HG03095 (cell line): ENCODE measurements at regions not wholly inside any gene's neighbourhood (a gene's known extent, or its start where the extent isn't known, plus 50 kb on each side); places are given as distances from the start of the nearest gene placed in this dataset.

Experiments used
- ATAC-seq: cut with Tn5 transposase; IDR thresholded peaks from one replicate; pipeline ENCODE4 v1.9.1; 2021; ENCODE audit warnings: moderate library complexity; ENCODE audit not compliant: unreplicated experiment

DNA sequence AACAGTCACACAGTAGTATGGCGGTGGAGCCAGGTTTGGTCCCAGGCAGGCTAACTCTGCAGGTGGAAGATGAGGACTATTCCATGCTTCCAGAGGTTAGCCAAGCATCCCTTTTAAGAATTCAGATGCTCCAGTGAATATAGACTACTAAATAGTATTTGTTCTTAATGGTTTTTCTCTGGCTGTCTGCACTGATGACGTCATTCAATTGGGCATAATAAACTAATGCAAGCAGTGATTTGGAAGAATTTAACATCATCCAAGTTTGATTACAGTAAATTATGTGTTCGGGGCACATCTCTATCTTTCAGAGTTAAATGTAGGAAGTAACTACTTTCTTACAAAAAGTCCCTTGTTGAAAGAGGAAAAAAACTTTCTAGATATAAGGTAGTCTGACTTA, 78.8 kb upstream of the RND3 start:
- ATAC-seq, result no peak

DNA sequence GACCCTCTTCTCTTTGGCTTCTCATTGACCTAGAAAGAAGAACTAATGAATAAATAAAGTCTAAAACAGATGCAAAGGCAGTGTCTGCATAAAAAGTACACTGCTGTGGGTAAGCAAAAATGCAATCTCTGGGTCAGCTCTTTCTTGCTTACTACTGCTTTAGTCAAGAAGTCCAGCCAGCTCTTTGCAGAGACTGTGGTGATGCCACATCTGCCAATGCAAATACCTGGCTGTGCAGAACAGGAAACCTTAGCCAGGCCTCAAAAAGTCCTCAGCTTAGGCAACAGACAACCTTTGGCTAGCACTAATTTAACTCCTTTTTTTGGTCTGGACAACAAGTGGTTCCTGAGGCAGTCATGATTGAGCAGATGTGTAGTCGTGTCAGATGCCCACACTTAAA, 73.6 kb upstream of the RND3 start:
- ATAC-seq, result no peak

DNA sequence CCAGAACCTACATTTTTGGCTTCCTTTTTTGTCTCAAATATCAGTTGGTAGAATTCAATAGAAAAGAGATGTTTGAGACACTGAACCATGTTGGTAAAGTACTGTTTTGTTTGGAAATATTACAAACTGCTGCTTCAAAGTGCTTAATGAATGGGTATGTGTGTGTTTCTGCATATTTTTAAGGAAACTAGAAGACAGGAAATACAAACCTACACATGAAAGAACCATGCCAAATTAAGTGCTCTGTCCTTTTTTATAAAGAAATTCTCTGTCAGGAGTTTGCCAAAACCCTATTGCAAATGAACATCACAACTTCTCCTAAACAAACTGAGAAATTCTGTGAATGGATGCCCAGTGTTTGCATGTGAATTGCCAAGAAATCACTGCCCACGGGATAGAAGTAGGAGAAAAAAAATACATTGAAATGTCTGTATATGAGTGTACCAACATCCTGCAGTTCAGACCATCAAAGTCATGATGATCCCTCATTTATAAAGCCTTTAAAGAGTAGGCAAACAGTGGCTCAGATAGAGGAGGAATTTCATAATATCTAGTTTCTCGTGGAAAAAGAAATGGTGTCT, 69.6 kb upstream of the RND3 start:
- no peak for ATAC-seq

DNA sequence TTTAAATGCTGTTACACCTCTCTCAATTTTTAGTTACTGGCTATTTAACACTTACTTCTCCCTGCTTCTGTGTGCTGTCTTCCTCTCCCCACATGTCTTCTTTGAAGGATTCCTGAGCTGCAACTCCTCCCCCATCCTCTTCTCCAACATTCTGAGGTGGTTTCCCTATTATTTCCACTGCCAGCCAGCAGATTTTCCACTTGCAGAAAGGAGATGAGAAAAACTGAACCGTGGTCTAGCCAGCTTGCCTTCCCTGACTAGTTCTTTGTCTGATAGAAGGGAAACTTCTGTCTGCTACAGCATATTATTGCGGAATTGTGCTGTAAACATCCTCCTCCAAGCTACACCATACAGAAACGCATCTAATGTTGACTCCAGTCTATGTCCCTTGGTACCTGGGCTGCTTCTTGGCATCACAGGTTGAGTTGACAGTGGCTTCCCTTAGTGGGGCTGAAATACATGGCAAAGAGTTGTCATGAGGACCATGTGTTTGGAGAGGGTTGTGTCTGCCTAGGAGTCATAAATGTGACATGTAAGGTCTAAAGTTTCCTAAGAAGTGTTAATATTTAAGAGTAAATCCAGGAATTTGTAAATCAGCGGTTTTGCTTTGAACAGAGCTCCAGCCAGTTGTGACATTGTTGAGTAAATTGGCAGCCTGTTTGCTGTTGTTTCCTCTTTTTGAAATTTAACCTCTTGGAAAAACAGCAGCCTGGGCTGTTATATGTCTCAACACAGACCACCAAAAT, 68.3 kb upstream of the RND3 start:
- ATAC-seq, result no peak

DNA sequence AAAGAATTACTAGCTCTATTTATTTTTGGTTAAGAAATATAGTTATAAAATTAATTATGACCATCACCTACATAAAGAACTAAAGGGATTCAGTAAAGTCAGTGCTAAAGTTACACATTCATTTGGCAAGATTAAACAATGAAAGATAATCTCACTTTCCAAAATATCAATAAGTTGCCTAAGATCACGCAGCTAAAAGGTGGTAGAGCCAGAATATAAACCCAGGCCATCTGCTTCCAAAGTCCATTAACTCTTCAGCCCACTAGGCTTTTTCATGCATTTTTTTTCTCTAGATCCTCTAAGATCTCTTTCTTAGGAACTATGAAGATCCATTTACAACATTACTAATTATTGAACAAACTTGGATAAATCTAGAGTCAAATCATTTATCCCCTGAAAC, 66.6 kb upstream of the RND3 start:
- ATAC-seq, result no peak

DNA sequence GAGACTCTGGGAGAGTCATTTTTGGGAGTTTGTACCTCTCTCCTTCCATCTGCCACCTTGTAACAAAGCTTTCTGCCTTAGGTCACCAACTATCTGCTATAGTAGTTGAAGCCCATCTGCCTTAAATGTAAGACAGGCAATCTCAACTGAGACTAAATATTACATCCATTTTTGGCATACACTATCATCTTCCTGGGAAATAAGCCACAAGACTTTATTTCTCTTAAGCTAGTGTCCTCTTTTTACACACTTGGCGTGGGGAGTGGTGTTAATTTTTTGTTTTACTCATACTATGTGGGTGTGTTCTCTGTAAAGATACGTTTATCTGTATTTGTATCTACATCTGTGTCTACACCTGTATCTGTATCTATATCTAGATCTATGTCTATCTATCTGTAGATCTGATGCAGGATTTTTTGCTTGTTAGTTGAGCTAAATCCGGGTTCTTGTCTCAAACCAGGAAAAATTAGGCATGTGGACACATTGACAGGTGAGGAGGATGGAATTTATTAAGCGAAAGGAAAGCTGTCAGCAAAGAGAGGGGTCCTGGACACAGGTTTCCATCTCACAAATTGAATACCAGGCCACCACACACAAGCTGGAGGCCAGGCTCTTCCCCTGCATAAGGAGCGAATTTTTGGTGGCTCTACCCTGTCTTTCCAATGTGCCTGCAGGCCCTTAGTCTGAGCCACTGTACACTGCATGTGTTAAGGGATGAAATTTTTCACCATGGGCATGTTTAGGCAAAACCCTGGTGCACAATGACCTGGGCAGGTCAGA, 64.8 kb upstream of the RND3 start:
- ATAC-seq, result no peak

DNA sequence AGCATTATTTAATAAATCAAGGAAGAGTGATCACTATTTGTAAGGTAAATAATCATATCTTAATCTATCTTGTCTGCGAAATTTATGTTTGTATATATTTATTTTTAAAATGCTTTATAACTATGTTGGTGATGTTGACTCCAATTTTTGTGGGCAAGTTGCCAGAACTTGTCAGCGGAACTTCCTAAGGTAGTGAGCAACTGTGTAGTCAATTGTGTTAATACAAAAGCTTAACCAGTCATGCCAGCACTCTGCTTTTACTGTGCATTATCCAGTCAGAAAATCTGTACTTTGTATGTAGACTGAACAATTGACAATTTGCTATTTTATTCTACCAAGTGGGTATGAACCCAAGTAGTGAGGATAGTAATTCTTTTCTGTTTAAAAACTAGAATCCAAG, 61.9 kb upstream of the RND3 start:
- no peak for ATAC-seq

DNA sequence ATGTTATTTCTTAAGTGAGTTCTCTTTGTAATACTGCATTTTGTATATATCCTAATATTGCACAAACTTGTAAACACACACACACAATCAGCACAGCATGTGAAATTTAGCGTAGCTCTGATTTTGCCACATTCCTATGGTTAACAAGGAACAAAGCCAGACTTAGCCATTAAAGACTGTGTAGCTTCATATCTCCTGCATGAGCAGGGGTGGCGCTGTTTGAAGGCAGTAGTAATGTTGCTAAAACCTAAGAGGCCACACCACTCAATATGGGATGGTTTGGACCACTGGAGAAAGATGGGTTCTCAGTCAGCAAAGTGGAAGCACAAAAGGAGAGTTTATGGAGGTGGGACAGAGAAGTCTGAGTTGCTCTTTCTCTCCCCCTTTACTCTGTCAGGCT, 61.1 kb upstream of the RND3 start:
- ATAC-seq, result no peak

DNA sequence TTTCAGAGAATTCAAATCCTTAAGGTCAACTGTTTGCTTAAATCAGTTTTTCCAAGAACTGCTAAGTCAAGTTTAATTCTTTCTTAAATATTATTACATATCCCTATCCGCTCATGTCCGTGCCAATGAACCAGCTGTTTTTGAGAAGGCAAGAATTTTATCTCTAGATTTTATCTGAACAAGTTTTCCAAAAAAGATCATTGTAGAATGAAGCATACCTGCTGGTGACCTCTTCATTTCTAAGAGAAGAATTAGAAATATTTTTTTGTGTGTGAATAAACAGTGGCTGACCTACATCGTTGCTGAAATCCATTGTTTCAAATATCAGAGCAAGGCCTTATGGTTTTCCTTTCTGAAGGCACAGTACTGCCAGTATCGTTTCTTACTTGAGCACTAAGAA, 58.4 kb upstream of the RND3 start:
- ATAC-seq, result no peak

DNA sequence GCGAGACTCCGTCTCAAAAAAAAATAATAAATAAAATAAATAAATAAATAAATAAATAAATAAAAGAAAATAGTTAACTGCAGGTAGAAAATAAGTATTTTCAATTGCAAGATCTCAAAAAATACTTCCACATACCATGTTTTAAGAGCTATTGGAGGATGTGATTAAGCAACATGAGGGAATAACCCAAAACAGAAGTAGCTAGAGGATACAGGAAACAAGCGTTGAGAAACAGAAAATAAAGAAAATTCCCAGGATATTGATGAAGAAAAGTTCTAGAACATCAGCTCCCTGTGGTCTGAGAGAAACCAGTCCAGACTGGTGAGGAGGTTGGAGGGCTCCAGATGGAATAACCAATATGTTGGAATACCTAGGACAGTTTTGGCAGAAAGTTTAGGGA, 57.3 kb upstream of the RND3 start:
- no peak for ATAC-seq

DNA sequence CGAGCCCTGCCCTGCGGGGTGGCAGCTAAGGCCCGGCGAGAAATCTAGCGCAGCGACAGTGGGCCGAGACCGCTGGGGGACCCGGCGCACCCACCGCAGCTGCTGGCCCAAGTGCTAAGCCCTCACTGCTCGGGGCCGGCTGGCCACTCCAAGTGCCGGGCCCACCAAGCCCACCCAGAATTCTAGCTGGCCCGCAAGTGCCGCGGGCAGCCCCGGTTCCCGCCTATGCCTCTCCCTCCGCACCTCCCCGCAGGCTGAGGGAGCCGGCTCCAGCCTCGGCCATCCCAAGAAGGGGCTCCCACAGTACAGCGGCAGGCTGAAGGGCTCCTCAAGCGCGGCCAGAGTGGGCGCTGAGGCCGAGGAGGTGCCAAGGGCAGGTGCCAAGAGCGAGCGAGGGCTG, 55.2 kb upstream of the RND3 start:
- no peak for ATAC-seq

DNA sequence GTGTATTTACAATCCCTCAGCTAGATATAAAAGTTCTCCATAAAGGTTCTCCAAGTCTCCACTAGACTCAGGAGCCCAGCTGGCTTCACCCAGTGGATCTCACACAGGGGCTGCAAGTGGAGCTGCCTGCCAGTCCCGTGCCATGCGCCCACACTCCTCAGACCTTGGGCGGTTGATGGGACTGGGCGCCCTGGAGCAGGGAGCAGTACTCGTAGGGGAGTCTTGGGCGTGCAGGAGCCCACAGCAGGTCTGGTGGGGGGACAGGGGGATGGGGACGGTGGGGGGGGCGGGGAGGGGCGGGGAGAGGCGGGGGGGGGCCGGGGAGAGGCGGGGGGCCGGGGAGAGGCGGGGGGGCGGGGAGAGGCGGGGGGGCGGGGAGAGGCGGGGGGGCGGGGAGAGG, 54.7 kb upstream of the RND3 start:
- ATAC-seq, result no peak

DNA sequence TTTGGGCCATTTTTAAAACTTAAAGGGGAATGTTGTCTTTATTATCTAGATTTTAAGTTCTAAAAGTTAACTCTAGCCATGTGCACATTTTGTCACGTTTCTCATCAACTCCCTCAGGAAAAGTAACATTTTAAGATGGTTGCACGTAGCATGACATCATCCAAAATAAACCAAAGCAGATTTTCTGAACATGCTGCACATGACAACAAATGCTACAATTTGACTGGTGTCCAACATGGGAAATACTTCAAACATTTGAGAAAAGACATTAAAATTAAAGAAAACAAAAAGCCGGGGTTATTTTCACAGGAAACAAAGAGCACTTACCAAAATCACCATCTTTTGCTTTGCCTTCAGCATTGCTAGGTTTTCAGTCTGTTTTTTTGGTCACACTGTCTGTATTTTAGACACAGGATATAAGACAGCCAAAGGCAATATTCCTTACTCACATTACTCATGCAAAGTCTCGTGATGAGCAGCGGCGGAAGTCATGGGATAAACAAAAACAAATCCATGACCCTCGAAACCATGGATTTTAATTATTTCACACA, 51.3 kb upstream of the RND3 start:
- ATAC-seq, result no peak
